ENCODE measurements at regions not wholly inside any gene's neighbourhood (a gene's known extent, or its start where the extent isn't known, plus 50 kb on each side); places are given as distances from the start of the nearest gene placed in this dataset.

DNA sequence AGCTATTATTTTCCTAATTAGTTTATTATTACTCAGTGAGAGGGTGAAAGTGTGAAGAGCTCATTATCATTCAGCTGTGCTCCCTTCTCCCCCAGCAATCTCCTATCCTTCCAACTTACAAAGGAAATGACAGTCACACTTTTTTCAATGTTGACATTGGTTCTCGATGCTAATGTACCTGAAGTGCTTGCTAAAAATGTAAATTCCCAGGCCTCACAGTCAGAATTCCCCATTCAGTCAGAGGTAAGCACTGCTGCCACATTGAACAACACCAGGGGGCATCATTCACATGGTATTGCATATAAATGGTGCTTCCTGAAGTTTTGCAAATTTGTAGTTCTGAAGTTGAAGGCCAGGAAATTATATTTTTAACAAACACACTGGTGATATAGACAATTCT, 132.7 kb upstream of the FOXD3 start:
- no peak overlapping the region for H3K4me3 ChIP-seq (ENCODE audit: low read depth, low read length)
- peak; percentile 5 for DNase-seq (ENCODE audit: low read depth)
- TF ChIP-seq, protein P1, sequence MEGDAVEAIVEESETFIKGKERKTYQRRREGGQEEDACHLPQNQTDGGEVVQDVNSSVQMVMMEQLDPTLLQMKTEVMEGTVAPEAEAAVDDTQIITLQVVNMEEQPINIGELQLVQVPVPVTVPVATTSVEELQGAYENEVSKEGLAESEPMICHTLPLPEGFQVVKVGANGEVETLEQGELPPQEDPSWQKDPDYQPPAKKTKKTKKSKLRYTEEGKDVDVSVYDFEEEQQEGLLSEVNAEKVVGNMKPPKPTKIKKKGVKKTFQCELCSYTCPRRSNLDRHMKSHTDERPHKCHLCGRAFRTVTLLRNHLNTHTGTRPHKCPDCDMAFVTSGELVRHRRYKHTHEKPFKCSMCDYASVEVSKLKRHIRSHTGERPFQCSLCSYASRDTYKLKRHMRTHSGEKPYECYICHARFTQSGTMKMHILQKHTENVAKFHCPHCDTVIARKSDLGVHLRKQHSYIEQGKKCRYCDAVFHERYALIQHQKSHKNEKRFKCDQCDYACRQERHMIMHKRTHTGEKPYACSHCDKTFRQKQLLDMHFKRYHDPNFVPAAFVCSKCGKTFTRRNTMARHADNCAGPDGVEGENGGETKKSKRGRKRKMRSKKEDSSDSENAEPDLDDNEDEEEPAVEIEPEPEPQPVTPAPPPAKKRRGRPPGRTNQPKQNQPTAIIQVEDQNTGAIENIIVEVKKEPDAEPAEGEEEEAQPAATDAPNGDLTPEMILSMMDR (IDR thresholded peaks at IDR 0.05; ENCODE audit: insufficient read depth, low read length), result peak; percentile 26

DNA sequence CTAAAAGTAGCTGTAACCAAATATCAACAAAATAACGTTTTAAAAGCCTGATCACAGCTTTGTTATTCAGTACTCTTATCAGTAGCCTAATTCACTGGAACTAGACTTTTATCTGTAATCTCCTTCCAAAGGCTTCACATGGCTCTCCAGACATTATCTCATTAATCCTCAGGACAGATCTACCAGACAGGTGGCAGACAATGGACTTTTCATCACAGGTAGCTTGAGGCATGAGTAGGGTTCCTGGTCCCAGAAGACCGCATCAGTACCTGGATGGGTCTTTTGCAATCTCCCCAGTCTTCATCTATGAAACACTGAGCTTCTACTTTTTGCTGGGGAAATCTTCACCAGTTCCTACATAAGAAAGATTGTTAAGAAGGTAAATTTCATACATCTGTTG, 132.2 kb upstream of the FOXD3 start:
- TF ChIP-seq, protein P1 (IDR thresholded peaks at IDR 0.05; ENCODE audit: insufficient read depth, low read length), result no peak
- no peak for DNase-seq (ENCODE audit: low read depth)
- no peak overlapping the region for H3K4me3 ChIP-seq (ENCODE audit: low read depth, low read length)

DNA sequence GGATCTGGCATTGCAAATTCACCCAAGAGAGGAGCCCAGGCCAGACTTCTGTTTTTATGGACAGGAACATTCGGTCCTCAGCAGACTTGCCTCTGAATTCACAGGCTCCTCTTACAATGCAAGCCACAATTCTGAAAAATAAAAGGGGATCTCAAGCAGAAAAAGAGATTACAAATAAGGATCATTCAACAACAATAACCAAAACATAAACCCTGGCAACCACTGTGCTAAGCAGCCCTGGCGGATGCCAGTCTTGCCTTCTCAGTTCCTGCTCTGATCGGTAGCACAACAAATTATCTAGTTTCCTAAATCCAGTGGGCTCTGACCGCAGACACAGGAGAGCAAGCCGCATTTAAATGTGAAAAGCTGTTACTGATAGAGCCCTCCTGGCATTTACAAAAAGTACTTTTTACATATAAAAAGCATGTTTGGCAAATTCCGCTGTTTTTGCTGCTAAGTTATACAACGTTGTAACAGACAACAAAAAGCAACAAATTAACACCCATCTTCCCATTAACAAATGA, 123.4 kb upstream of the FOXD3 start:
- no peak for DNase-seq (ENCODE audit: low read depth)
- no peak overlapping the region for H3K4me3 ChIP-seq (ENCODE audit: low read depth, low read length)
- TF ChIP-seq, protein P1 (IDR thresholded peaks at IDR 0.05; ENCODE audit: insufficient read depth, low read length), result no peak

DNA sequence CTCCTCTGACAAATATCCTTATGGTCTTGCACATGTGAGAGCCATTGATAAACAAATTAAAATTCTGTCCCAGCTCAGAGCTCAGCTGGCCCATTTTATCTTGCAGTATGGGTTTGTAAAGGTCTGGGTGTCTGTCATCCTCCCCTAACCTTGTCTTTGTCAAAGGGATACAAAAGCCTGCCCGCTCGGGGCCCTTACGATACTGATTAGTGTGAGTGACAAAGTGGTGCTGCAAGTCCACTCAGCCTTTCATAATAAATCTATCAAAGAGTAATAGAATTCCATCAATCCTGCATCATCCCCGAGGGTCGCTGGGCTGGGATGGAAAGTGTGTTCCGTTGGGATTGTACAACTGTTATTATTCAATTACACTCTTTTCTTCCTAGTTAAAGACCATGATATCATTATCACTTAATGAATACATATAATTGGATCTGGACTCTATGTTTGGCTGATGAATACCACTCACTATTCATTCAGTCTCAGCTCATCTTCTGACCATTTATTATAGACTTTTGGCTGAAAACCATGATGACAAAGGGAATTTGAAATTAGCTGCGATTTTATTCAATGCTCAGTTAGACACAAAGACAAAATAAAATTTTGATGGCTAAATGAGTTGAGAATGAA, 122.5 kb upstream of the FOXD3 start:
- TF ChIP-seq, protein P1 (IDR thresholded peaks at IDR 0.05; ENCODE audit: insufficient read depth, low read length), result no peak
- H3K4me3 ChIP-seq (ENCODE audit: low read depth, low read length), result no peak overlapping the region
- no peak for DNase-seq (ENCODE audit: low read depth)

DNA sequence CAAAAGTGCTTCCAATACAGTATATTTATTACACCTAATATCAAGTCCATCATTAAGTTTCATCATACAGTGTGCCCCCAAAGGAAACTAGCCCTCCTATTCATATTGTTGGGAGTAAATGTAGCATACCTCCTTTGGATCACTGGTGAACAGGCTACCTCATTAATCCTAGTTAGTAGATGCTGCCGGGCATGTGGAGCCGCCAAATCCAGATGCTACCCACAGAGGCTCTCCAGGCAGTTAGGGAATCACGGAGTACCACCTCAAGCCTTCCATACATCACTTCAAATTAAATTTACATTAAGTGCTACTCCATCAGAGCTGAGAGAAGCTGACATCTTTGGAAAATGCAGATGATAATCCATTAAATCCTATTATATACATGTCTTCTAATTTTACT, 121.7 kb upstream of the FOXD3 start:
- no peak for DNase-seq (ENCODE audit: low read depth)
- no peak overlapping the region for H3K4me3 ChIP-seq (ENCODE audit: low read depth, low read length)
- TF ChIP-seq, protein P1 (IDR thresholded peaks at IDR 0.05; ENCODE audit: insufficient read depth, low read length), result no peak

DNA sequence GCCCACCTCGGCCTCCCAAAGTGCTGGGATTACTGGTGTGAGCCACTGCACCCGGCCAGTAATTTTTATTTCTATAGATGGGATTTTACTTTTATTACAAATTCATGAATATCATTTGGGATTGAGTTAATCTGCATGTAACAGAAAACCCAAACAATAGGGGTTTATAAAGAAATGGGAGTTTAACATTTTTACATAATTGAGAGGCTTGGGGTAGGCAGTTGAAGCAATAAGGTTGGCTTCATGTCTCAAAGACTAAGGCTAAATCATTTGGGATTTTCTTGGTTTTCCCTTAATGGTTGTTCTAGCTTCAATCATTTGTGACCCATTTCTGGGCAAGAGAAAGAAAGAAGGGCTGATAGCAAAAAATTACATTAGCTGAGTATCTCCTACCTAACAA, 118.7 kb upstream of the FOXD3 start:
- H3K4me3 ChIP-seq (ENCODE audit: low read depth, low read length), result no peak overlapping the region
- TF ChIP-seq, protein P1 (IDR thresholded peaks at IDR 0.05; ENCODE audit: insufficient read depth, low read length), result no peak
- DNase-seq (ENCODE audit: low read depth), result no peak

DNA sequence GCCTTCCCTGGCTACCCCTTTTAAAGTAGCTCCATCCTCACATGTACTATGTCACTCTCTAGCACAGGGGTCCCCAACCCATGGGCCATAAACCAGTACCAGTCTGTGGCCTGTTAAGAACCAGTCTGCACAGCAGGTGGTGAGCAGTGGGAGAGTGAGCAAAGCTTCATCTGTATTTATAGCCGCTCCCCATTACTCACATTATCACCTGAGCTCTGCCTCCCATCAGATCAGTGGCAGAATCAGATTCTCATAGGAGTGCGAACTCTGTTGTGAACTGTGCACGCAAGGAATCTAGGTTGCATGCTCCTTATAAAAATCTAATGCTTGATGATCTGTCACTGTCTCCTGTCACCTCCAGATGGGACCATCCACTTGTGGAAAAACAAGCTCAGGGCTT, 116.6 kb upstream of the FOXD3 start:
- TF ChIP-seq, protein P1 (IDR thresholded peaks at IDR 0.05; ENCODE audit: insufficient read depth, low read length), result no peak

More for the DNA sequence above, 116.6 kb upstream of the FOXD3 start:
- H3K4me3 ChIP-seq (ENCODE audit: low read depth, low read length), result no peak overlapping the region
- DNase-seq (ENCODE audit: low read depth), result no peak

All from fibroblast of the aortic adventitia (primary cell).